GM12892 (cell line): ENCODE measurements at regions not wholly inside any gene's neighbourhood (a gene's known extent, or its start where the extent isn't known, plus 50 kb on each side); places are given as distances from the start of the nearest gene placed in this dataset.

Source experiments
- POLR2A ChIP-seq: IDR thresholded peaks from 2 replicates; pipeline ENCODE4 v1.6.1; 2011; ENCODE audit warnings: low read depth, low read length, control low read depth
- POLR2AphosphoS5 ChIP-seq: IDR thresholded peaks from 2 replicates; pipeline ENCODE4 v1.6.1; 2011; ENCODE audit warnings: low read depth, low read length, control low read depth

DNA sequence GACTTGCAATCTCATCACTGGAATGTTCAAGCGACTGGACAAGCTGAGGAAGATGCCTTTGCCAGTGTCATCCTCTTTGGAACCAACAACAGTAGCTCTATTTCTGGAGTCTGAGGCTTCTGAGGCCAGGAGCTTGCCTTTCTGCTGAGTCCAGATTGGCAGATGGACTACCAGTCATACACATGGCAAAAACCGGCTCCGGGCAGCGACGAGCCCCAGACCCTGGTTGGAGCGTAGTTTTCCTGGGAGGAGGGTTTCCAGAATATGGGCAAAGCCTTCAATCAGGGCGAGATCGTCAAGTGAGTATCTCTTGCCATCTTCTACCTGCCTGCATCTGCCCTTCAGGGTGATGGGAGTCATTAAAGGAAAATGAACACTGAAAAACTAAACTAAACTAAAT, 807.9 kb downstream of the C4orf33 start:
- no peak for TF ChIP-seq POLR2A
- no peak for TF ChIP-seq POLR2AphosphoS5
